SK-N-SH (cell line): ENCODE measurements at regions not wholly inside any gene's neighbourhood (a gene's known extent, or its start where the extent isn't known, plus 50 kb on each side); places are given as distances from the start of the nearest gene placed in this dataset.

Experiments used
- CTCF ChIA-PET: fragments of 300-600, 350-600 bp; formaldehyde crosslinking; extraction: SDS; loops from one replicate; lab custom pipeline; 2021; lab: Yijun Ruan, JAX
- POLR2A ChIA-PET: fragments of 350-600 bp; sonication (Branson Sonifier 250); formaldehyde crosslinking; extraction: SDS; loops from one replicate; lab custom pipeline; 2020; ENCODE audit warnings: antibody characterized with exemption, inconsistent platforms; lab: Yijun Ruan, JAX
- DNase-seq: peaks from one replicate; pipeline ENCODE4 v3.0.0; 2012
- H2AFZ ChIP-seq: fragments of 200-600 bp; sonication (generic); 2 replicates; pipeline ENCODE4 v1.8.1; 2016; ENCODE audit warnings: antibody characterized with exemption, mild to moderate bottlenecking, low read depth
- H3F3A ChIP-seq: fragments of 200-600 bp; sonication (generic); replicated peaks from 2 replicates; pipeline ENCODE3; 2016; ENCODE audit warnings: antibody characterized with exemption, mild to moderate bottlenecking; ENCODE audit not compliant: insufficient read depth
- H3K27ac ChIP-seq, 2 experiments: fragments of 200-500 bp in 1 of 2; fragments of 200-600 bp in 1 of 2; sonication (Bioruptor generic) in 1 of 2; sonication (generic), shearing (Covaris generic) in 1 of 2; 2 replicates each; pipeline versions ENCODE4 v1.5.1 to v1.6.1; 2014 to 2016; ENCODE audit warnings: low read depth in 2 of 2, inconsistent platforms in 1 of 2, low read length in 1 of 2, mild to moderate bottlenecking in 1 of 2, mixed read lengths in 1 of 2
- H3K27me3 ChIP-seq: fragments of 200-600 bp; sonication (generic), shearing (Covaris generic); 2 replicates; pipeline ENCODE4 v1.6.1; 2016; ENCODE audit warnings: mixed run types; ENCODE audit not compliant: insufficient read depth
- H3K36me3 ChIP-seq, 2 experiments: fragments of 200-500 bp in 1 of 2; fragments of 200-600 bp in 1 of 2; sonication (Bioruptor generic) in 1 of 2; sonication (generic) in 1 of 2; replicated peaks in 1 of 2; 2 replicates each; pipeline versions ENCODE3 to v1.5.1; 2014 to 2016; ENCODE audit warnings: low read length in 1 of 2, mild to moderate bottlenecking in 1 of 2; ENCODE audit not compliant: insufficient read depth in 2 of 2, control insufficient read depth in 1 of 2
- H3K4me1 ChIP-seq, 2 experiments: fragments of 200-500 bp in 1 of 2; fragments of 200-600 bp in 1 of 2; sonication (Bioruptor generic) in 1 of 2; sonication (generic), shearing (Covaris generic) in 1 of 2; 2 replicates each; pipeline versions ENCODE4 v1.5.1 to v1.6.1; 2014 to 2016; ENCODE audit warnings: low read depth in 1 of 2, low read length in 1 of 2, mixed run types in 1 of 2; ENCODE audit not compliant: insufficient read depth in 2 of 2, control insufficient read depth in 1 of 2
- H3K4me2 ChIP-seq: fragments of 200-600 bp; sonication (generic), shearing (Covaris generic); 2 replicates; pipeline ENCODE4 v1.6.1; 2017; ENCODE audit warnings: mixed run types
- H3K4me3 ChIP-seq, 2 experiments: fragments of 200-500 bp in 1 of 2; fragments of 200-600 bp in 1 of 2; sonication (Bioruptor generic) in 1 of 2; sonication (generic), shearing (Covaris generic) in 1 of 2; 2 replicates each; pipeline versions ENCODE4 v1.5.1 to v1.8.1; 2014 to 2016; ENCODE audit warnings: low read depth in 2 of 2, inconsistent platforms in 1 of 2, low read length in 1 of 2, mild to moderate bottlenecking in 1 of 2, mixed read lengths in 1 of 2, moderate library complexity in 1 of 2
- H3K79me2 ChIP-seq: fragments of 200-600 bp; sonication (generic); 2 replicates; pipeline ENCODE4 v1.8.1; 2017; ENCODE audit warnings: mild to moderate bottlenecking; ENCODE audit not compliant: insufficient read depth
- H3K9ac ChIP-seq: fragments of 200-600 bp; sonication (generic); 2 replicates; pipeline ENCODE4 v1.6.1; 2017; ENCODE audit warnings: mixed run types
- H3K9me2 ChIP-seq: fragments of 200-600 bp; sonication (generic); 2 replicates; pipeline ENCODE4 v1.6.1; 2017; ENCODE audit warnings: mixed run types
- H3K9me3 ChIP-seq: fragments of 200-600 bp; sonication (generic); 2 replicates; pipeline ENCODE4 v1.6.1; 2017; ENCODE audit warnings: mixed run types, mild to moderate bottlenecking, moderate library complexity
- H4K20me1 ChIP-seq: fragments of 200-600 bp; sonication (generic); 2 replicates; pipeline ENCODE4 v1.6.1; 2017; ENCODE audit warnings: mild to moderate bottlenecking, mixed run types; ENCODE audit not compliant: insufficient read depth
- CHD2 ChIP-seq: fragments of 150-350 bp; IDR thresholded peaks from 2 replicates; pipeline ENCODE4 v1.6.1; 2018; ENCODE audit warnings: low read length; ENCODE audit not compliant: partially characterized antibody
- ELF1 ChIP-seq: IDR thresholded peaks from 2 replicates; pipeline ENCODE4 v1.4.0; 2012
- EZH2phosphoT487 ChIP-seq: fragments of 200-600 bp; sonication (generic); IDR thresholded peaks from 2 replicates; pipeline ENCODE4 v1.6.1; 2017; ENCODE audit warnings: low read depth, mixed run types, mild to moderate bottlenecking, antibody characterized with exemption, moderate library complexity, borderline replicate concordance
- FOSL2 ChIP-seq: IDR thresholded peaks from 2 replicates; pipeline ENCODE4 v1.4.0; 2012; ENCODE audit warnings: low read depth, mild to moderate bottlenecking, moderate library complexity, borderline replicate concordance
- FOXJ3 ChIP-seq: sonication (generic); formaldehyde crosslinking; IDR thresholded peaks from 2 replicates; pipeline ENCODE4 v1.5.1; 2020; ENCODE audit warnings: mild to moderate bottlenecking, missing genetic modification reagents
- GABPA ChIP-seq: IDR thresholded peaks from 2 replicates; pipeline ENCODE4 v1.4.0; 2012; ENCODE audit warnings: low read depth, mild to moderate bottlenecking
- GATA2 ChIP-seq: sonication (generic); formaldehyde crosslinking; IDR thresholded peaks from 2 replicates; pipeline ENCODE4 v1.5.0; 2020; ENCODE audit warnings: mild to moderate bottlenecking, missing genetic modification reagents
- MEF2A ChIP-seq: IDR thresholded peaks from 2 replicates; pipeline ENCODE4 v1.4.0; 2012; ENCODE audit warnings: low read depth, borderline replicate concordance
- MXI1 ChIP-seq: IDR thresholded peaks from 2 replicates; pipeline ENCODE4 v1.6.1; 2012; ENCODE audit warnings: mild to moderate bottlenecking, low read depth, low read length, improper control_type of control experiment
- NFIC ChIP-seq: IDR thresholded peaks from 2 replicates; pipeline ENCODE4 v1.4.0; 2012; ENCODE audit warnings: borderline replicate concordance
- NRF1 ChIP-seq: IDR thresholded peaks from 2 replicates; pipeline ENCODE4 v1.6.1; 2012; ENCODE audit warnings: low read depth, mild to moderate bottlenecking, low read length
- POLR2AphosphoS5 ChIP-seq: IDR thresholded peaks from 2 replicates; pipeline ENCODE4 v1.6.1; 2012; ENCODE audit warnings: low read depth, low read length
- RXRA ChIP-seq: IDR thresholded peaks from 2 replicates; pipeline ENCODE4 v1.4.0; 2012; ENCODE audit warnings: low read depth, mild to moderate bottlenecking, borderline replicate concordance
- SMC3 ChIP-seq: IDR thresholded peaks from 2 replicates; pipeline ENCODE4 v1.6.1; 2012; ENCODE audit warnings: low read depth, low read length, improper control_type of control experiment
- YY1 ChIP-seq: IDR thresholded peaks from 2 replicates; pipeline ENCODE4 v1.4.0; 2012; ENCODE audit warnings: low read depth, mild to moderate bottlenecking
- WGBS: methylation state at CpG from one replicate; pipeline ENCODE4 v1.1.6; 2017; ENCODE audit warnings: low lambda C conversion rate; 5-methylcytosine and 5-hydroxymethylcytosine counted together
- TF ChIP-seq, protein P1 (sequence below): IDR thresholded peaks from 2 replicates; pipeline ENCODE4 v1.6.1; 2012; ENCODE audit warnings: mild to moderate bottlenecking, low read depth, low read length, moderate library complexity
- TF ChIP-seq, protein P2 (sequence below): fragments of 200-600 bp; sonication (generic); IDR thresholded peaks from 2 replicates; pipeline ENCODE4 v1.6.1; 2017; ENCODE audit warnings: antibody characterized with exemption, mild to moderate bottlenecking, moderate library complexity
- TF ChIP-seq, protein P3 (sequence below): fragments of 150-350 bp; IDR thresholded peaks from 2 replicates; pipeline ENCODE4 v1.6.1; 2016; ENCODE audit warnings: mild to moderate bottlenecking, low read depth, low read length
- TF ChIP-seq, protein P4 (sequence below): IDR thresholded peaks from 2 replicates; pipeline ENCODE4 v1.4.0; 2012; ENCODE audit warnings: low read depth
- TF ChIP-seq, protein P5 (sequence below): IDR thresholded peaks from 2 replicates; pipeline ENCODE4 v1.4.0; 2012; ENCODE audit warnings: low read depth, borderline replicate concordance

DNA sequence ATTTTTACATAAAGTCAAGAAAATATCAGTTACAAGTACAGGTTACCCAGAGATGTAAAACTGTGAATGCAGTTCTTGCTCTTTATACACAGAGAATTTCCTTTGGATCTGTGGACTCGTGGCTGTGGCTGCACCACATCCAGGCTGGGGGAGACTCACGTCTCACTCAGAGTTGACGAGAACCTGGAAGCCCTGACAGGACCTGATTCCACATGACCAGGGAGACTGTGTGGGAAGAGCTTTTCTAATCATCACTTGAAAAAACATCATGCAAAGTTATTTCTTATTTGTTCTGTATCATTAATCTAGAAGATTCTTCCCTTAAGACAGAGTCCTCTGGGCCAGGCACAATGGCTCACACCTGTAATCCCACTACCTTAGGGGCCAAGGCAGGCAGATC is 1159.0 kb downstream of the RPIA start:
- CTCF ChIA-PET = no interaction called here
- no peak for DNase-seq
- Histone ChIP-seq H3K9me3 (no peaks in the 10 kb centered on the region), H3K27ac (no peak overlapping the region), H2AFZ (no peak overlapping the region), H3K27me3 (no peaks in the 10 kb centered on the region; the same call in 1 of the 2 replicates)
- TF ChIP-seq, protein P1, sequence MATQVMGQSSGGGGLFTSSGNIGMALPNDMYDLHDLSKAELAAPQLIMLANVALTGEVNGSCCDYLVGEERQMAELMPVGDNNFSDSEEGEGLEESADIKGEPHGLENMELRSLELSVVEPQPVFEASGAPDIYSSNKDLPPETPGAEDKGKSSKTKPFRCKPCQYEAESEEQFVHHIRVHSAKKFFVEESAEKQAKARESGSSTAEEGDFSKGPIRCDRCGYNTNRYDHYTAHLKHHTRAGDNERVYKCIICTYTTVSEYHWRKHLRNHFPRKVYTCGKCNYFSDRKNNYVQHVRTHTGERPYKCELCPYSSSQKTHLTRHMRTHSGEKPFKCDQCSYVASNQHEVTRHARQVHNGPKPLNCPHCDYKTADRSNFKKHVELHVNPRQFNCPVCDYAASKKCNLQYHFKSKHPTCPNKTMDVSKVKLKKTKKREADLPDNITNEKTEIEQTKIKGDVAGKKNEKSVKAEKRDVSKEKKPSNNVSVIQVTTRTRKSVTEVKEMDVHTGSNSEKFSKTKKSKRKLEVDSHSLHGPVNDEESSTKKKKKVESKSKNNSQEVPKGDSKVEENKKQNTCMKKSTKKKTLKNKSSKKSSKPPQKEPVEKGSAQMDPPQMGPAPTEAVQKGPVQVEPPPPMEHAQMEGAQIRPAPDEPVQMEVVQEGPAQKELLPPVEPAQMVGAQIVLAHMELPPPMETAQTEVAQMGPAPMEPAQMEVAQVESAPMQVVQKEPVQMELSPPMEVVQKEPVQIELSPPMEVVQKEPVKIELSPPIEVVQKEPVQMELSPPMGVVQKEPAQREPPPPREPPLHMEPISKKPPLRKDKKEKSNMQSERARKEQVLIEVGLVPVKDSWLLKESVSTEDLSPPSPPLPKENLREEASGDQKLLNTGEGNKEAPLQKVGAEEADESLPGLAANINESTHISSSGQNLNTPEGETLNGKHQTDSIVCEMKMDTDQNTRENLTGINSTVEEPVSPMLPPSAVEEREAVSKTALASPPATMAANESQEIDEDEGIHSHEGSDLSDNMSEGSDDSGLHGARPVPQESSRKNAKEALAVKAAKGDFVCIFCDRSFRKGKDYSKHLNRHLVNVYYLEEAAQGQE = no peak
- TF ChIP-seq, all 33 proteins: peak for 0
- 1% methylated on average over 3 of the region's 3 CpGs for WGBS
- Histone ChIP-seq H3K4me3 (no peak overlapping the region), H3K36me3 (no peaks in the 10 kb centered on the region), H3K4me1 (no peaks in the 10 kb centered on the region), H3K79me2 (no peaks in the 10 kb centered on the region), H3K4me2 (no peak overlapping the region), H4K20me1 (no peaks in the 10 kb centered on the region), H3F3A (no peaks in the 10 kb centered on the region), H3K9ac (no peak overlapping the region), H3K9me2 (no peaks in the 10 kb centered on the region)
- POLR2A ChIA-PET = no interaction called here

DNA sequence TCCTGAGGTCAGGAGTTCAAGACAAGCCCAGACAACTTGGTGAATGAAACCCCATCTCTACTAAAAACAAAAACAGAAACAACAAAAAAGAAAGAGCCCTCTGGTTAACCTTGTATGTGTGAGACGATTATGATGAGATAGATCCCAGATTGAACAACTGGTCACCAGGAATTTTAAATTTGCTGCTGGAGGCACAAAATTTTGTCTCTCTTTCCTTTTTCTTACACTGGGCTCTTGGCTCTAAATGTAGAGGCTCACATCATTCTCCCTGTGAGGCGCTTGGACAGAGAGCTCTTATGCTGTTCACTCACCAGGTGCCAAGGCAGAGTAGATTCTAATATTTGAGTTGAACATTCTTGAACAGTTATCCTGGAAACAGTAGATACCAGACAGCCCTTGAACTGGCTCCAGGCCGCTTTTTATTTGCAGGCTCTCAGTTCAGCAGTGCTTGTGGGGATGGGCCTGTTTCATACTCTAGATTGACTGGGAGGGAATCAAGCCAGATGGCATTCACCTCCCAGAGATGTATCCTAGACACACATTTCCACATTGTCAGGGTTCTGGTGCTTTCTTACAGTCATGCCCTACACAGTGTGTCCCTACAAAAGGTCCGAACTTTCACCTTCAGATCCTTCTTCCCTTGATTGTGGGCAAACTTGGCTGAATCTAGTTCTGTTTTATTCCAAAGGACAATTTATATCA is 1159.6 kb downstream of the RPIA start:
- WGBS = 0% methylated on average over 4 of the region's 4 CpGs
- Histone ChIP-seq H3K4me1 (no peaks in the 10 kb centered on the region), H3K79me2 (no peaks in the 10 kb centered on the region), H3K4me2 (no peak overlapping the region), H3K9me3 (no peaks in the 10 kb centered on the region), H3K4me3 (no peak overlapping the region), H3K27me3 (no peaks in the 10 kb centered on the region; the same call in 1 of the 2 replicates), H3F3A (no peaks in the 10 kb centered on the region), H3K36me3 (no peaks in the 10 kb centered on the region), H3K9ac (no peak overlapping the region), H4K20me1 (no peaks in the 10 kb centered on the region), H3K9me2 (no peaks in the 10 kb centered on the region), H3K27ac (no peak overlapping the region), H2AFZ (no peak overlapping the region)
- POLR2A ChIA-PET = no interaction called here
- CTCF ChIA-PET = no interaction called here
- DNase-seq = no peak
- TF ChIP-seq CHD2 (no peak), RXRA (no peak), MEF2A (no peak), EZH2phosphoT487 (no peak), GABPA (no peak), SMC3 (no peak), FOSL2 (no peak), ELF1 (no peak), NRF1 (no peak), GATA2 (CRISPR knock-in tag) (no peak), YY1 (no peak), MXI1 (no peak), POLR2AphosphoS5 (no peak), NFIC (no peak), FOXJ3 (no peak)
- TF ChIP-seq, protein P2, sequence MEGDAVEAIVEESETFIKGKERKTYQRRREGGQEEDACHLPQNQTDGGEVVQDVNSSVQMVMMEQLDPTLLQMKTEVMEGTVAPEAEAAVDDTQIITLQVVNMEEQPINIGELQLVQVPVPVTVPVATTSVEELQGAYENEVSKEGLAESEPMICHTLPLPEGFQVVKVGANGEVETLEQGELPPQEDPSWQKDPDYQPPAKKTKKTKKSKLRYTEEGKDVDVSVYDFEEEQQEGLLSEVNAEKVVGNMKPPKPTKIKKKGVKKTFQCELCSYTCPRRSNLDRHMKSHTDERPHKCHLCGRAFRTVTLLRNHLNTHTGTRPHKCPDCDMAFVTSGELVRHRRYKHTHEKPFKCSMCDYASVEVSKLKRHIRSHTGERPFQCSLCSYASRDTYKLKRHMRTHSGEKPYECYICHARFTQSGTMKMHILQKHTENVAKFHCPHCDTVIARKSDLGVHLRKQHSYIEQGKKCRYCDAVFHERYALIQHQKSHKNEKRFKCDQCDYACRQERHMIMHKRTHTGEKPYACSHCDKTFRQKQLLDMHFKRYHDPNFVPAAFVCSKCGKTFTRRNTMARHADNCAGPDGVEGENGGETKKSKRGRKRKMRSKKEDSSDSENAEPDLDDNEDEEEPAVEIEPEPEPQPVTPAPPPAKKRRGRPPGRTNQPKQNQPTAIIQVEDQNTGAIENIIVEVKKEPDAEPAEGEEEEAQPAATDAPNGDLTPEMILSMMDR = no peak
- TF ChIP-seq, protein P3, sequence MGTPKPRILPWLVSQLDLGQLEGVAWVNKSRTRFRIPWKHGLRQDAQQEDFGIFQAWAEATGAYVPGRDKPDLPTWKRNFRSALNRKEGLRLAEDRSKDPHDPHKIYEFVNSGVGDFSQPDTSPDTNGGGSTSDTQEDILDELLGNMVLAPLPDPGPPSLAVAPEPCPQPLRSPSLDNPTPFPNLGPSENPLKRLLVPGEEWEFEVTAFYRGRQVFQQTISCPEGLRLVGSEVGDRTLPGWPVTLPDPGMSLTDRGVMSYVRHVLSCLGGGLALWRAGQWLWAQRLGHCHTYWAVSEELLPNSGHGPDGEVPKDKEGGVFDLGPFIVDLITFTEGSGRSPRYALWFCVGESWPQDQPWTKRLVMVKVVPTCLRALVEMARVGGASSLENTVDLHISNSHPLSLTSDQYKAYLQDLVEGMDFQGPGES = no peak
- TF ChIP-seq, protein P4, sequence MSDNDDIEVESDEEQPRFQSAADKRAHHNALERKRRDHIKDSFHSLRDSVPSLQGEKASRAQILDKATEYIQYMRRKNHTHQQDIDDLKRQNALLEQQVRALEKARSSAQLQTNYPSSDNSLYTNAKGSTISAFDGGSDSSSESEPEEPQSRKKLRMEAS = no peak
- TF ChIP-seq, protein P5, sequence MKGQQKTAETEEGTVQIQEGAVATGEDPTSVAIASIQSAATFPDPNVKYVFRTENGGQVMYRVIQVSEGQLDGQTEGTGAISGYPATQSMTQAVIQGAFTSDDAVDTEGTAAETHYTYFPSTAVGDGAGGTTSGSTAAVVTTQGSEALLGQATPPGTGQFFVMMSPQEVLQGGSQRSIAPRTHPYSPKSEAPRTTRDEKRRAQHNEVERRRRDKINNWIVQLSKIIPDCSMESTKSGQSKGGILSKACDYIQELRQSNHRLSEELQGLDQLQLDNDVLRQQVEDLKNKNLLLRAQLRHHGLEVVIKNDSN = no peak
